GM19372 (cell line): ENCODE measurements at regions not wholly inside any gene's neighbourhood (a gene's known extent, or its start where the extent isn't known, plus 50 kb on each side); places are given as distances from the start of the nearest gene placed in this dataset.

Experiments
- ATAC-seq: cut with Tn5 transposase; IDR thresholded peaks from one replicate; pipeline ENCODE4 v1.9.1; 2021; ENCODE audit warnings: mild to moderate bottlenecking, low read depth, moderate library complexity; ENCODE audit not compliant: unreplicated experiment

GRCh38 chr5:135220394-135221186 is 178.4 kb downstream of the MACROH2A1 start:
- ATAC-seq: no peak

DNA sequence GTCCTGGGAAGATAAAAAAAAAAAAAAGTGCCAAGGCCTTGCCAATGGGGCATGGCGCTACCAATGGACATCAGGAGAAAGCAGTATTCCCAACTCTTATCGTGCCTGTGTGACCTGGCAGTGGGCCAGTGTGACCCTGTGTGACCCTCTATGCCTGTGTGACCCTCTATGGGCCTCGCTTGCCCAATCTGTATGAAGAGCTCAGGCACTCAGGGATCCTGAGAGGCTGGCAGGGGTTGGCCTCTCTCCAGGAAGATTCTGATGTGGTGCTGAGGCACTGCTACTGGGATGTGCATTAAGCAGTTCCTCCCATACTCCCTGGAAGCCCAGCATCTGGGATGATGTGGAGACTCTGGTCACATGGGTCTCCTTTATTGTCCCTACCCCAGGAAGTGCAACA is 179.2 kb downstream of the MACROH2A1 start:
- no peak for ATAC-seq

GRCh38 chr5:135218790-135219568 is 180.1 kb downstream of the MACROH2A1 start:
- ATAC-seq: no peak

- no peak for ATAC-seq
These were observed 180.6 kb downstream of the MACROH2A1 start for GRCh38 chr5:135218486-135218755.

DNA sequence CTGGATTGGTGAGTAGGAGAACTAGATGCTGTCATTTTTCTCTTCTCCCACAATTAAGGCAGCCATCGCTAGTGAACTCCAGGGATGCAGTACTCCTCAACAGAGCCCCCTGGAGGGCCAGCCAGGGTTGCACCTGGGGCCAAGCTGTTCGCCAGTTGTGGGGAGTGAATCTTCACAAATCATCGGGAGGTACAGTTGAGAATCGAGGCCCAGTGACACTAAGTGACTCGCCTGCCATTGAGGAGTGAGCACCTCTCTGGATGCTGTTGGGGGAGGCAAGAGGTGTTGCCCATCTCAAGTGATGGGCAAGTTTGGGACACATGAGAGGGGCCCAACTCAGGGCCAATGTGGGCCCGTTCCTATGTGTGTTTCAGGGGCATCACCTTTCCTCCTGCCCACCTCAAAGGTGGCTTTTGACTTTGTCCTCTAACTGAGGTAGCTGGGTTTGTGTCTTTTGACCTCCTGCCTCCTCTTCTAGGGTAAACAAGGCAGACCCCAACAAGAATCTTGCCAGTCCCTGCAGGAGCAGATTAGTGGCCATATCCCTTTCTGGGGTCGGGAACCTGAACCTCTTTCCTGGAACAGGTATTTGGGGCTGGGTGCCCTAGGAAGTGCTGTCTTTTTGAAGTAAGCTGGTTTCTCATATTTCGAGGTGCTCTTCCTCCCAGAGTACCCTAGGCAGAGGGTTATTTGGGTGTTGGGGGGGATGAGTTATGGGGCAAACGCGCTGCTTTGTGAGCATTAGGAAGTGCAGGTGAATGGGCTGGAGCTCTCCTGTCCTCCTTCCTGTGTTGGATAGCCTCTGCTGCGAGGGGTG is 181.2 kb downstream of the MACROH2A1 start:
- no peak for ATAC-seq

- ATAC-seq: no peak
These were observed 182.3 kb downstream of the MACROH2A1 start for GRCh38 chr5:135216471-135217343.

- no peak for ATAC-seq
These were observed 181.8 kb upstream of the PITX1 start for GRCh38 chr5:135215617-135216470.

DNA sequence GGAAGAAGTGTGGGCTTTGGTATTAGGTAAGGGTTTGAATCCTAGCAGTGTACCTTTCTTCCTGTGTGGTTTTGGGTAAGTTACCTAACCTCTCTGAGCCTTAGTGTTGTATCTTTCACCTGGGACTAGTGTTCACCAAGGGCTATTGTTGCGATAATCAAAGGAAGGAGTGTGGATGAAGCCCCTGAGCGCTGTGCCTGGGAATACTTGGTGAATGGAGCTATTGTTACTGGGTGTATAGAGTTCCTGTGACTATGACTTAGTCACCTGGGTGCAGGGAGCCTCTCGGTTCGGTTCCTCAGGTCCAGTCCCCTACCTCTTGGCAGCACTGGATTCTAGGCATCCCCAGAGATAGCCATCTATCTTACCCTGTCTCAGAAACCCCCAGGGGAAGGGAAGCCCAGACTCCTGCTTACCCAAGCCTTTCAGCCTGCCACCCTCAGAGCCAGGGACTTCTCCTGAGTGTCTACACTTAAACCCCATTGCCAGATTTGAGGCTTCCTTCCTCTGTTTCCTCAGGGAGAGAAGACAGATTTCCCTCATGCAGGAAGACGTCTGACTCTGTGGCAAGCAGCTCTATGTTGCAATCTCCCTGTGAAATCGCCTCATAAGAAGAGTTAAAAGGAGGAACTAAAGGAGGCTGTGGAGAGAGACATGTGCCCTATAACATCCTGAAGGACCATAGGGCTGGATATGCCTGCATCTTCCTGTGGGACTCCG is 181.0 kb upstream of the PITX1 start:
- ATAC-seq: no peak

GRCh38 chr5:135213466-135214239 is 179.6 kb upstream of the PITX1 start:
- ATAC-seq: no peak

DNA sequence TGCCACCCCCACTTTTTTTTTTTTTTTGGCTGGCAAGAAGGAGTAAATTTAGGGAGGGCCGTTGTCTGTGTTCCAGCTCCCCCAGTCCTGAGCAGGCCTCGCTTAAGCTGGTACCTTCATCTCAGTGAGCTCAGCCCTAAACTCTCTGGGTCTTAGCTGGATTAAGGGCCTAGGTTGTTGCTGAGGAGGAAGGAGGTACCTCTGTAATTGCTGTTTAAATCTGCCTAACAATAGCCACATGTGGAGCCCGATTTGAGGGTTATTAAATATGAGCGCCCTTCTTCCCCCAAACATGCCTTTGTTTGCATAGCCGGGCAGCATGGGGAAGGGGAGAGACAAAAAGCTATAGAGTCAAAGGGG is 179.0 kb upstream of the PITX1 start:
- no peak for ATAC-seq

GRCh38 chr5:135212361-135213026 is 178.5 kb upstream of the PITX1 start:
- no peak for ATAC-seq

GRCh38 chr5:135211791-135212190 is 177.8 kb upstream of the PITX1 start:
- ATAC-seq: no peak

- ATAC-seq: no peak
These were observed 177.2 kb upstream of the PITX1 start for GRCh38 chr5:135211083-135211790.

- no peak for ATAC-seq
These were observed 176.4 kb upstream of the PITX1 start for GRCh38 chr5:135210286-135211055.

- ATAC-seq: no peak
These were observed 175.1 kb upstream of the PITX1 start for GRCh38 chr5:135208903-135209721.
